Lung (tissue), 11 donors: ENCODE measurements at regions not wholly inside any gene's neighbourhood (a gene's known extent, or its start where the extent isn't known, plus 50 kb on each side); places are given as distances from the start of the nearest gene placed in this dataset.

Source experiments
- ATAC-seq: fragments of 200-7000 bp; cut with Tn5 transposase; one replicate; pipeline ENCODE4 v1.9.1; 2020; ENCODE audit warnings: moderate number of reproducible peaks; ENCODE audit not compliant: insufficient read depth, low FRiP score
- DNase-seq, 3 donors: peaks; one replicate each; pipeline ENCODE4 v3.0.0-alpha.2; 2013 to 2017
- H3K27ac ChIP-seq, 2 donors: one replicate each; pipeline ENCODE4 v1.5.1; 2013; ENCODE audit warnings: mild to moderate bottlenecking in 2 of 2, moderate library complexity in 2 of 2, control low read depth in 1 of 2, inconsistent platforms in 1 of 2, low read depth in 1 of 2, low read length in 1 of 2
- H3K27me3 ChIP-seq, 3 donors: one replicate each; pipeline ENCODE4 v1.5.1; 2013; ENCODE audit warnings: low read length in 2 of 3; ENCODE audit not compliant: control insufficient read depth in 3 of 3, insufficient read depth in 3 of 3
- H3K36me3 ChIP-seq, 4 donors: one replicate each; pipeline ENCODE4 v1.5.1; 2013; ENCODE audit warnings: low read length in 4 of 4, mild to moderate bottlenecking in 1 of 4, moderate library complexity in 1 of 4; ENCODE audit not compliant: control insufficient read depth in 4 of 4, insufficient read depth in 4 of 4
- H3K4me1 ChIP-seq, 5 donors: one replicate each; pipeline ENCODE4 v1.5.1; 2013; ENCODE audit warnings: low read length in 5 of 5, mild to moderate bottlenecking in 2 of 5, moderate library complexity in 1 of 5; ENCODE audit not compliant: control insufficient read depth in 5 of 5, insufficient read depth in 5 of 5
- H3K4me3 ChIP-seq: one replicate; pipeline ENCODE4 v1.5.1; 2013; ENCODE audit warnings: mild to moderate bottlenecking, control low read depth, moderate library complexity
- H3K9ac ChIP-seq, 2 donors: one replicate each; pipeline ENCODE4 v1.5.1; 2013; ENCODE audit warnings: low read length in 2 of 2, control low read depth in 1 of 2; ENCODE audit not compliant: insufficient read depth in 1 of 2
- H3K9me3 ChIP-seq, 4 donors: one replicate each; pipeline ENCODE4 v1.5.1; 2013; ENCODE audit warnings: low read length in 3 of 4, mild to moderate bottlenecking in 1 of 4, moderate library complexity in 1 of 4; ENCODE audit not compliant: control insufficient read depth in 4 of 4, insufficient read depth in 3 of 4
- CTCF ChIP-seq: IDR thresholded peaks from 2 replicates; pipeline ENCODE4 v1.5.1; 2012; ENCODE audit warnings: mild to moderate bottlenecking; ENCODE audit errors: control extremely low read depth, extremely low read depth
- WGBS, 2 donors: extraction: QIAGEN DNeasy Blood & Tissue Kit; methylation state at CpG; one replicate each; pipeline ENCODE4 v1.1.7; 2013; 5-methylcytosine and 5-hydroxymethylcytosine counted together
- donor health status: control.
- donor health status: control.
- donor health status: Bipolar disorder and iron deficiency.
- donor health status: healthy.
- donor health status: DM: yes; HTN: yes; CAD: no.

DNA sequence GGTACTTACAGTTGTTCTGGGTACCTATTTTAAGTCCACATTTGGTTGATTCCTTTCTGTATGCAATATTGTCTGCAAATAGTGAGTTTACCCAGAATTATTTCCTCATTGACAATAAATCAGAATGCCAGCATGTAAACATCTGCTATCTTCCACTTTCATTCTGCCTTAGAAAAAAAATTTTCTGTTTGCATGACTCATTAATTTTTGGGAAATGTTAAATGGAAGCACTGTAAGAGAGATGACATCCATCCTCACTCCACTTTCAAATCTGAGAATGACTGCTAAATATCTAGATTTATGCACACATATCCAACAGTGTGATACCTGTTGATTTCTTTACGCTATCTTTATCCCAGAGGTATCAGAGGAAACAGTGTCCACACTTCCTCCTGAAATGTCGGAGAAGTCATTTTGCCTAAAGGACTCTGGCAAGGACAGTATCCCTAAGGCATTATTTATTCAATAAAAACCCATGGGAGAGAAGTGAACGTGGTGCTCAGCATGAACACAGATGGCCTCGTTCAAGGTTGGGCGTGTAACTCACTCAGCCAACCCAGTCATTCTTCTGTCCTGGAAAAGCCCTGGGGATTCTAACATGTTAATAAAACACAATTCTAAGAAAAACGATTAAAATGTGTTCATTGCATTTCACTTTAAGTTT lies 780.9 kb downstream of the QKI start:
- DNase-seq (no peak), ATAC-seq (no peak)
- TF ChIP-seq CTCF: no peak
- Histone ChIP-seq H3K9me3 (no peaks in the 10 kb centered on the region), H3K9ac (no peak overlapping the region), H3K4me1 (peaks cover 0 to 2% (median 0%) of the 10 kb centered on the region in 5 donors), H3K27ac (no peak overlapping the region), H3K4me3 (no peak overlapping the region), H3K36me3 (no peaks in the 10 kb centered on the region), H3K27me3 (no peaks in the 10 kb centered on the region)
- 80 to 84% methylated on average over 6 of the region's 6 CpGs for WGBS, 2 donors

DNA sequence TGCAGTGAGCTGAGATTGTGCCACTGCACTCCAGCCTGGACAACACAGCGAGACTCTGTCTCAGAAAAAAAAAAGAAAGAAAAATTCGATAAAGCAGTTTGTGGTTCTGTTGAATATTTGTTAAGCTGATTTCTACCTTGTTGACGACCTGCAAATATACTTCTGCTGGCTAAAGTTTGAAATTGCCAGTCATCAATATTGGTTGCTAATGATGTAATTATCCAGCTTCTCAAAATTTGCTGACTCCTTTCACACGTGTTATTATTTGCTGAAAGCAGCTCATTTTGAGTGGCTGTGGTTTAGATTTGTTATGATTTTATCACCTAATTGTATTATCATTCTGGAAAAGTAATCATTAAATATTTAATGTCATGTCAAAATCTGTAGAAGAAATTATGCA lies 774.3 kb downstream of the QKI start:
- Histone ChIP-seq H3K4me3 (no peak overlapping the region), H3K4me1 (peaks cover 0 to 5% (median 0%) of the 10 kb centered on the region in 5 donors), H3K27ac (no peak overlapping the region), H3K36me3 (no peaks in the 10 kb centered on the region), H3K9me3 (peaks cover 0 to 3% (median 0%) of the 10 kb centered on the region in 4 donors), H3K9ac (no peak overlapping the region), H3K27me3 (no peaks in the 10 kb centered on the region)
- no peak for TF ChIP-seq CTCF
- ATAC-seq (no peak), DNase-seq (no peak)
- 82 to 88% methylated on average over 4 of the region's 4 CpGs for WGBS, 2 donors

DNA sequence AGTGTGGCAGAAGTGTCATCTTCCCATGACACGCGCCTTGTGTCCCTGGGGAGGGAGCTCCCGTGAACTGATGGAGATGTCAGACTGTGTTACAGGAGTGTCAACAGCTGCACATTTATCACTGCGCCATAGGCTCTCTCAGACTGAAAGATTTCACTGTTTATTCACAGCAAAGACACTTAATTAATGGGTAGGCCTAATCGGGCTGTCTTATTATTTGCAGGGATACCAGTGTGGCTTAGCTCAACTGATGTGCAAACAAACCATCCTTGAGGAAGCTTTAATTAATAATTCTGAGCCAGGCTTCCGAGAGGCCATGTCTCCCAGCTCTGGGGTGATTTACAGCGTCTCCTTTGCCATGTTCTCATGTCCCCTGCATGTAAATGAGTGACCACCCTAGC lies 771.0 kb downstream of the QKI start:
- Histone ChIP-seq H3K27ac (no peak overlapping the region), H3K36me3 (no peaks in the 10 kb centered on the region), H3K9ac (no peak overlapping the region), H3K4me3 (no peak overlapping the region), H3K9me3 (peaks cover 0 to 3% (median 0%) of the 10 kb centered on the region in 4 donors), H3K4me1 (peaks cover 0 to 5% (median 0%) of the 10 kb centered on the region in 5 donors), H3K27me3 (no peaks in the 10 kb centered on the region)
- peak in 1 of 3 donors; percentile 3 for DNase-seq
- no peak for TF ChIP-seq CTCF
- no peak for ATAC-seq
- 64 to 71% methylated on average over 7 of the region's 7 CpGs for WGBS, 2 donors

DNA sequence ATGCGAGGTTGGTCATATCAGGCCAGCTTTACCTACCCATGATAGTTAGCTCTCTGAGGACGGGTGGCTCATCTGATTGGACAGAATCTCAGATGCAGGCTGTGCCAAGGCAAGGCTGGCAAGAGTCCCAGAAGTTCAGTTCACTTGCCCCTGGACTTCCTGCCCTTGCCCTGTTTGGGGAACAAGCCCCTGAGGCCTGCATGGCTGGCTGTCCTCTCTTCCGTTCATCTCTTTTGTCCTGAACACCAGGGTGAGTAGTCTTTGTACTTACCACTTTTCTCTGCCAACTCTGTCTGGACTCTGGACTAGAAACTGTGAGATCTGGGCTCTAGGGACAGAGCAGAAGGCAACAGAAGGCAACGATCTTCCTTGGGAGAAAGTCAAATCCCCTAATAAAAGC lies 769.9 kb downstream of the QKI start:
- Histone ChIP-seq H3K9ac (no peak overlapping the region), H3K27me3 (no peaks in the 10 kb centered on the region), H3K9me3 (peaks cover 0 to 4% (median 0%) of the 10 kb centered on the region in 4 donors), H3K4me3 (no peak overlapping the region), H3K27ac (no peak overlapping the region), H3K36me3 (no peaks in the 10 kb centered on the region), H3K4me1 (peaks cover 0 to 5% (median 0%) of the 10 kb centered on the region in 5 donors)
- no peak for ATAC-seq
- no peak for TF ChIP-seq CTCF
- WGBS, 2 donors: 81% methylated on average over 4 of the region's 4 CpGs
- DNase-seq: peak in 1 of 3 donors; percentile 1
